Pancreas (tissue), 10 donors: ENCODE measurements at regions not wholly inside any gene's neighbourhood (a gene's known extent, or its start where the extent isn't known, plus 50 kb on each side); places are given as distances from the start of the nearest gene placed in this dataset.

ENCODE experiments used
- ATAC-seq, 4 donors: fragments of 200-7000 bp; cut with Tn5 transposase; one replicate each; pipeline versions ENCODE4 v1.8.0 to v1.9.1; 2020; ENCODE audit warnings: mild to moderate bottlenecking in 4 of 4, moderate library complexity in 4 of 4
- DNase-seq, 6 donors: peaks; one replicate each; pipeline ENCODE4 v3.0.0-alpha.2; 2020
- FAIRE-seq: peaks from 2 replicates; lab custom pipeline; 2012; peaks lifted over from hg19 to GRCh38; lab: Jason Lieb, UNC
- H3K27ac ChIP-seq, 4 donors: fragments of 200-600 bp; sonication (generic); 1 replicate in 3 of 4; 2 replicates in 1 of 4; pipeline versions ENCODE4 v1.5.0 to v1.8.0; 2020
- H3K27me3 ChIP-seq, 4 donors: fragments of 200-600 bp; one replicate each; pipeline ENCODE4 v1.8.0; 2021
- H3K36me3 ChIP-seq, 3 donors: fragments of 200-600 bp; sonication (generic) in 1 of 3; one replicate each; pipeline versions ENCODE4 v1.5.0 to v1.8.0; 2020 to 2021
- H3K4me1 ChIP-seq, 3 donors: fragments of 200-600 bp; one replicate each; pipeline ENCODE4 v1.8.0; 2021
- H3K4me3 ChIP-seq, 4 donors: fragments of 200-600 bp; sonication (generic) in 2 of 4; one replicate each; pipeline versions ENCODE4 v1.5.0 to v1.8.0; 2020 to 2021
- H3K9me3 ChIP-seq, 4 donors: fragments of 200-600 bp; one replicate each; pipeline ENCODE4 v1.8.0; 2021
- WGBS, 2 donors: extraction: QIAGEN DNeasy Blood & Tissue Kit; methylation state at CpG; one replicate each; pipeline ENCODE4 v1.1.7; 2013; 5-methylcytosine and 5-hydroxymethylcytosine counted together
- intact Hi-C, 3 donors: fragments of 100-400 bp; cut with DNase I; formaldehyde crosslinking; loops; one replicate each; pipeline versions ENCODE4 v1.11.1 to v1.14.2; 2022
- TF ChIP-seq, protein P1 (sequence below), 4 donors: fragments of 200-600 bp; sonication (generic) in 3 of 4; IDR thresholded peaks; one replicate each; pipeline versions ENCODE4 v1.5.0 to v1.8.0; 2021; ENCODE audit warnings: antibody characterized with exemption in 4 of 4
- donor health status: healthy with polysubstance abuse.
- donor health status: DM: no; HTN: no; CAD: no; lungs with moderate emphysema.
- donor health status: DM: no; HTN: no; CAD: no.
- donor health status: control.
- donor health status: control.
- donor health status: Bipolar disorder and iron deficiency.
- donor health status: DM: yes; HTN: yes; CAD: no.
- donor health status: DM: no; HTN: no; CAD: no.
- donor health status: DM: no; HTN: no; CAD: no.
- donor health status: DM: yes; HTN: yes; CAD: no.

DNA sequence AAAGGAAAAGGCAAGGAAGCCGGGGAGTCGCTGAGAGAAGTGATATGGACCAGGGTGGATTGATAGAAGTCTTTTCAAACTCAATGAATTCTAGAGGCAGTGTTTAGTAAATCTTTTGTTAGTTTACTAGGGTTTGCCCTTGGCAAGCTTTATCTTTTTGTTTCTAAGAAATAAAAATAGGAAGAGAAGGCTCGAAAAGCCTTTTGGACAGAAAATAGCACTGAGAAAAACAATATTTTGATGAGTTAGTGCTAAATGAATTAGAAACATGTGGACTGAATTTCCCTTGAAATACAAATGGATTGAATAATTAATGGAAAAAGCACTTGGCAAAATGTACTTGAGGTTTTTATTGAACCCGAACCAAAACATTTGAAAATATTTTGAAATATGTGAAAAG, 121.8 kb upstream of the SPAG17 start:
- 88 to 92% methylated on average over 4 of the region's 4 CpGs for WGBS, 2 donors
- no peaks in the 10 kb centered on the region for H3K36me3 ChIP-seq
- no peak overlapping the region for H3K27ac ChIP-seq
- no peaks in the 10 kb centered on the region for H3K9me3 ChIP-seq
- intact Hi-C loops = no loop called here
- no peaks in the 10 kb centered on the region for H3K4me1 ChIP-seq
- TF ChIP-seq, protein P1, sequence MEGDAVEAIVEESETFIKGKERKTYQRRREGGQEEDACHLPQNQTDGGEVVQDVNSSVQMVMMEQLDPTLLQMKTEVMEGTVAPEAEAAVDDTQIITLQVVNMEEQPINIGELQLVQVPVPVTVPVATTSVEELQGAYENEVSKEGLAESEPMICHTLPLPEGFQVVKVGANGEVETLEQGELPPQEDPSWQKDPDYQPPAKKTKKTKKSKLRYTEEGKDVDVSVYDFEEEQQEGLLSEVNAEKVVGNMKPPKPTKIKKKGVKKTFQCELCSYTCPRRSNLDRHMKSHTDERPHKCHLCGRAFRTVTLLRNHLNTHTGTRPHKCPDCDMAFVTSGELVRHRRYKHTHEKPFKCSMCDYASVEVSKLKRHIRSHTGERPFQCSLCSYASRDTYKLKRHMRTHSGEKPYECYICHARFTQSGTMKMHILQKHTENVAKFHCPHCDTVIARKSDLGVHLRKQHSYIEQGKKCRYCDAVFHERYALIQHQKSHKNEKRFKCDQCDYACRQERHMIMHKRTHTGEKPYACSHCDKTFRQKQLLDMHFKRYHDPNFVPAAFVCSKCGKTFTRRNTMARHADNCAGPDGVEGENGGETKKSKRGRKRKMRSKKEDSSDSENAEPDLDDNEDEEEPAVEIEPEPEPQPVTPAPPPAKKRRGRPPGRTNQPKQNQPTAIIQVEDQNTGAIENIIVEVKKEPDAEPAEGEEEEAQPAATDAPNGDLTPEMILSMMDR (IDR thresholded peaks at IDR 0.05) = no peak
- H3K27me3 ChIP-seq = no peaks in the 10 kb centered on the region
- ATAC-seq = no peak
- no peak for DNase-seq
- FAIRE-seq = no peak
- no peak overlapping the region for H3K4me3 ChIP-seq

DNA sequence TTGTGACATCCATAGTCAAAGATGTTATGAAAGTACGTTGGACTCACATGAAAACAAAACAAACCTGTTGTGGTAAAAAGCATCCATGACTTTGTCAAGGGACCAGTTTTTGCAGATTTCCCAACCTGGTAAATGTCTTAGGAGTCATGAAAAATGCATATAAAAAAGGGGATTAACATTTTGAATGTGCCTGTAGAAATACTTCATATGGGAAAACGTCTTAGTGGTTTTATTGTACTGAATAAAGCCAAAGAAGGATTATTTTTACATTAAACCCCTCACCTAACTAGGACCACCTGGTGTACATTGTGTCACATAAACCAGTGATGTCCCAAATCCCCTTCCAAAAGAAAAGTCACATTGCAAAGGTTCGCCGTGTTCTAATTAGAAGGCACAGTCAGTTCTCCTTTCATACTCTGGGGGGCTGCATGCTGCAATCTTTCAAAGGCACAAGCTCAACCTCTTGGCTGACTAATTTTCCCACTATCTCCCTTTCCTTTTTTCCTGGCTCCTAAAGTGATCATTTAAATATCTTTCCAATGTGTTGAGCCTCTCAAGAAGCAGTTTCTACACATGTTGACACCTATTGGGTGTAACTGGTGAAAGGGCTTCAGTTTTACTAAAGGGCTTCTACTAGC, 119.8 kb upstream of the SPAG17 start:
- intact Hi-C loops = no loop called here
- no peak for FAIRE-seq

DNA sequence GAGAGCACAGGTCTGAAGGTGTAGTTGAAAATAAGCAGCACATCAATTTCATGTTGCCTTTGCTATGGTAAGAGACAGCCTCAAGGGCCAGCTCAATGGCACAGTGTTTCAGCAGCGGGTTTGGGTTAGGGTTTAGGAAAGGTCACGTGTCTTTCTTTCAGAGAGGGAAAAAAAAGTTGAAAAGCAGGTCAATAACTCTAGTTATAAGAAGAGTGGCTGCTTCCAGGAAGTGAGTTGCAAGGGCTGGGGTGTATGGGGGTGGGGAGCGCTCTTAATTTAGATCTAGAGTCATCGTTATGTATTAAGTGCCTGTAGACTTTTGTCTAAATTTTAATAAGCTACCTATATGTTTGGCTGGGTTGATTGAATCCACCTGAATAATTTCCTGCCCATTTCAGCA, 118.5 kb upstream of the SPAG17 start:
- no peak for FAIRE-seq
- no peaks in the 10 kb centered on the region for H3K27me3 ChIP-seq
- TF ChIP-seq, protein P1 (IDR thresholded peaks at IDR 0.05) = no peak
- no peak overlapping the region for H3K4me3 ChIP-seq
- H3K36me3 ChIP-seq = no peaks in the 10 kb centered on the region
- no peak for ATAC-seq
- no peaks in the 10 kb centered on the region for H3K4me1 ChIP-seq
- H3K27ac ChIP-seq = no peak overlapping the region
- no peak for DNase-seq
- no peaks in the 10 kb centered on the region for H3K9me3 ChIP-seq
- intact Hi-C loops = no loop called here
- 45 to 49% methylated on average over 4 of the region's 4 CpGs for WGBS, 2 donors

More for the DNA sequence above, 119.8 kb upstream of the SPAG17 start:
- Histone ChIP-seq H3K4me3 (no peak overlapping the region), H3K4me1 (no peaks in the 10 kb centered on the region), H3K27me3 (no peaks in the 10 kb centered on the region), H3K27ac (no peak overlapping the region), H3K9me3 (no peaks in the 10 kb centered on the region), H3K36me3 (no peaks in the 10 kb centered on the region)
- DNase-seq = no peak
- TF ChIP-seq, protein P1 (IDR thresholded peaks at IDR 0.05) = peak in 3 of 4 donors; percentile 28 to 36 (median 34)
- WGBS, 2 donors = 41 to 46% methylated on average over 4 of the region's 4 CpGs
- ATAC-seq = peak in 3 of 4 donors; percentile 57 to 71 (median 64)

DNA sequence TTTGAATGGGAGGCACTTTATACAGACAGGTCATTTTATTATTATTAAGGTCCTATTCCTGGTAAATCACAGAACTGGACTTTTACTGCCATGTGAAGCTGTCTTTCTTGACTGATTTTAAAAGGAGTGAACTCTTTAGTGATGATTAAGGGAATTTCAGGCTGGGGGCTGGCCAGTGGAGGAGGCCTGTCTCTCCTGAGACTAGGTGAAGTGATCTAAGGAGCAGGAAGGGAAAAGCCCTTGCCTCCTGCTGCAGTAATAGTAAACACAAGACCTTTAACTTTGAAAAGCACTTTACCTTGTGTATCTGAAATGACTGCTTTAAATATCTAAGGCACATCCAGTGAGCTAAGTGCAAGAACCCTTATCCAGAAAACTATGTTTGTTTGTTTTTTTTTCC, 118.0 kb upstream of the SPAG17 start:
- no peak for FAIRE-seq
- H3K27ac ChIP-seq = no peak overlapping the region
- H3K4me3 ChIP-seq = no peak overlapping the region
- intact Hi-C loops = no loop called here
- DNase-seq = no peak
- TF ChIP-seq, protein P1 (IDR thresholded peaks at IDR 0.05) = no peak
- H3K27me3 ChIP-seq = no peaks in the 10 kb centered on the region
- ATAC-seq = no peak
- no peaks in the 10 kb centered on the region for H3K9me3 ChIP-seq
- H3K4me1 ChIP-seq = no peaks in the 10 kb centered on the region
- H3K36me3 ChIP-seq = no peaks in the 10 kb centered on the region

- no peak for DNase-seq
- Histone ChIP-seq H3K4me3 (no peak overlapping the region), H3K27ac (no peak overlapping the region), H3K9me3 (no peaks in the 10 kb centered on the region), H3K27me3 (no peaks in the 10 kb centered on the region), H3K4me1 (no peaks in the 10 kb centered on the region), H3K36me3 (no peaks in the 10 kb centered on the region)
- WGBS, 2 donors = 74 to 88% methylated on average over 1 of the region's 1 CpG
- no peak for FAIRE-seq
- TF ChIP-seq, protein P1 (IDR thresholded peaks at IDR 0.05) = no peak
- intact Hi-C loops = no loop called here
- no peak for ATAC-seq
Observed at GRCh38 chr1:118302145-118302544, 117.1 kb upstream of the SPAG17 start.
